Peyer's patch (tissue), 4 donors: ENCODE measurements at regions not wholly inside any gene's neighbourhood (a gene's known extent, or its start where the extent isn't known, plus 50 kb on each side); places are given as distances from the start of the nearest gene placed in this dataset.

Source experiments
- CTCF ChIP-seq, 6 experiments: fragments of 450-650 bp in 4 of 6; fragments of 200-600 bp in 2 of 6; sonication (generic) in 1 of 6; IDR thresholded peaks; one replicate each; pipeline ENCODE4 v1.5.1; 2017 to 2019; ENCODE audit warnings: antibody characterized with exemption in 6 of 6, mild to moderate bottlenecking in 3 of 6, moderate library complexity in 1 of 6
- POLR2A ChIP-seq, 2 donors: fragments of 450-650 bp; IDR thresholded peaks; one replicate each; pipeline ENCODE4 v1.5.1; 2017; ENCODE audit warnings: antibody characterized with exemption in 2 of 2, mild to moderate bottlenecking in 2 of 2, moderate library complexity in 2 of 2

GRCh38 chr13:81194362-81194761 is 853.4 kb upstream of the SPRY2 start:
- no peak for TF ChIP-seq CTCF (IDR thresholded peaks at IDR 0.05)
- no peak for TF ChIP-seq POLR2A (IDR thresholded peaks at IDR 0.05)
